H1 (cell line): ENCODE measurements at regions not wholly inside any gene's neighbourhood (a gene's known extent, or its start where the extent isn't known, plus 50 kb on each side); places are given as distances from the start of the nearest gene placed in this dataset.

Experiments
- BRCA1 ChIP-seq: IDR thresholded peaks from 2 replicates; pipeline ENCODE4 v1.6.1; 2012; ENCODE audit warnings: low read depth, low read length, improper control_type of control experiment
- CBX8 ChIP-seq: fragments of 300-800, 300-1000 bp; sonication (generic); IDR thresholded peaks from 2 replicates; pipeline ENCODE4 v1.7.1; 2016; ENCODE audit warnings: low read depth, low read length, borderline replicate concordance
- CHD1 ChIP-seq: IDR thresholded peaks from 2 replicates; pipeline ENCODE4 v1.6.1; 2012; ENCODE audit warnings: low read depth, low read length, improper control_type of control experiment
- CHD2 ChIP-seq: IDR thresholded peaks from 2 replicates; pipeline ENCODE4 v1.6.1; 2012; ENCODE audit warnings: low read length, improper control_type of control experiment
- CTCF ChIP-seq, 3 experiments: IDR thresholded peaks; 1 replicate in 2 of 3; 2 replicates in 1 of 3; pipeline versions ENCODE4 v1.5.1 to v1.6.1; 2011; ENCODE audit warnings: low read length in 3 of 3, mild to moderate bottlenecking in 3 of 3, inconsistent platforms in 2 of 3, low read depth in 1 of 3, moderate library complexity in 1 of 3; ENCODE audit not compliant: insufficient read depth in 1 of 3; ENCODE audit errors: control extremely low read depth in 1 of 3
- EGR1 ChIP-seq: IDR thresholded peaks from 2 replicates; pipeline ENCODE4 v1.6.1; 2011; ENCODE audit warnings: low read depth, low read length, borderline replicate concordance
- FOSL1 ChIP-seq: IDR thresholded peaks from 2 replicates; pipeline ENCODE4 v1.6.1; 2011; ENCODE audit warnings: mild to moderate bottlenecking, low read depth, low read length, moderate library complexity; ENCODE audit not compliant: insufficient read depth
- GABPA ChIP-seq: IDR thresholded peaks from 2 replicates; pipeline ENCODE4 v1.6.1; 2011; ENCODE audit warnings: mild to moderate bottlenecking, low read length, moderate library complexity, borderline replicate concordance; ENCODE audit not compliant: insufficient read depth
- POLR2A ChIP-seq, 2 experiments: IDR thresholded peaks; 1 replicate in 1 of 2; 2 replicates in 1 of 2; pipeline ENCODE4 v1.6.1; 2011; ENCODE audit warnings: low read depth in 2 of 2, low read length in 2 of 2, mild to moderate bottlenecking in 2 of 2; ENCODE audit errors: control extremely low read depth in 1 of 2
- RXRA ChIP-seq: IDR thresholded peaks from 2 replicates; pipeline ENCODE4 v1.6.1; 2011; ENCODE audit warnings: low read depth, mild to moderate bottlenecking, low read length, moderate library complexity; ENCODE audit not compliant: insufficient read depth
- SP1 ChIP-seq: IDR thresholded peaks from 2 replicates; pipeline ENCODE4 v1.6.1; 2011; ENCODE audit warnings: low read depth, low read length
- TEAD4 ChIP-seq: IDR thresholded peaks from 2 replicates; pipeline ENCODE4 v1.6.1; 2012; ENCODE audit warnings: low read depth, low read length, inconsistent platforms, mixed read lengths
- ZNF274 ChIP-seq: IDR thresholded peaks from 2 replicates; pipeline ENCODE4 v1.7.0; 2012; ENCODE audit warnings: low read length, borderline replicate concordance; ENCODE audit errors: extremely low read depth

GRCh38 chr14:62602712-62603111 lies 442.5 kb downstream of the KCNH5 start:
- TF ChIP-seq POLR2A (IDR thresholded peaks at IDR 0.05; ENCODE audit: control extremely low read depth in 1 of 2, low read depth in 2 of 2, low read length in 2 of 2) (no peak), TEAD4 (no peak), FOSL1 (no peak), CTCF (IDR thresholded peaks at IDR 0.05; ENCODE audit: control extremely low read depth in 1 of 3, insufficient read depth in 1 of 3, low read depth in 1 of 3, low read length in 3 of 3) (no peak), RXRA (no peak), GABPA (no peak), BRCA1 (no peak), CHD2 (no peak), ZNF274 (no peak), EGR1 (no peak), CHD1 (no peak), CBX8 (no peak), SP1 (no peak)
